ENCODE measurements at regions not wholly inside any gene's neighbourhood (a gene's known extent, or its start where the extent isn't known, plus 50 kb on each side); places are given as distances from the start of the nearest gene placed in this dataset.
"Not testable (repeated sequence)": the region's sequence is repeated elsewhere in the genome, so short reads cannot be mapped to it uniquely, and the experiment has no call there.

GRCh38 chr16:22436823-22437652 lies 62.6 kb upstream of the CDR2 start:
- DNase-seq (ENCODE audit: low spot score) = peak; percentile 60

GRCh38 chr16:22436326-22436822 lies 62.0 kb upstream of the CDR2 start:
- DNase-seq (ENCODE audit: low spot score) = not testable (repeated sequence)

- not testable (repeated sequence) for DNase-seq (ENCODE audit: low spot score)
These were observed 56.9 kb upstream of the CDR2 start for GRCh38 chr16:22431314-22431713.

GRCh38 chr16:22428654-22429053 lies 54.2 kb upstream of the CDR2 start:
- DNase-seq (ENCODE audit: low spot score) = no peak

GRCh38 chr16:22427556-22427955 lies 53.1 kb upstream of the CDR2 start:
- DNase-seq (ENCODE audit: low spot score) = no peak

- DNase-seq (ENCODE audit: low spot score) = no peak
These were observed 51.4 kb upstream of the CDR2 start for GRCh38 chr16:22425847-22426246.

GRCh38 chr16:22425036-22425801 lies 50.8 kb upstream of the CDR2 start:
- DNase-seq (ENCODE audit: low spot score) = no peak

- no peak for DNase-seq (ENCODE audit: low spot score)
These were observed 49.9 kb upstream of the CDR2 start for GRCh38 chr16:22424161-22424937.

Measured in germinal center (tissue), 1 donor.